ENCODE measurements at regions not wholly inside any gene's neighbourhood (a gene's known extent, or its start where the extent isn't known, plus 50 kb on each side); places are given as distances from the start of the nearest gene placed in this dataset.
"Not testable (repeated sequence)": the region's sequence is repeated elsewhere in the genome, so short reads cannot be mapped to it uniquely, and the experiment has no call there.

DNA sequence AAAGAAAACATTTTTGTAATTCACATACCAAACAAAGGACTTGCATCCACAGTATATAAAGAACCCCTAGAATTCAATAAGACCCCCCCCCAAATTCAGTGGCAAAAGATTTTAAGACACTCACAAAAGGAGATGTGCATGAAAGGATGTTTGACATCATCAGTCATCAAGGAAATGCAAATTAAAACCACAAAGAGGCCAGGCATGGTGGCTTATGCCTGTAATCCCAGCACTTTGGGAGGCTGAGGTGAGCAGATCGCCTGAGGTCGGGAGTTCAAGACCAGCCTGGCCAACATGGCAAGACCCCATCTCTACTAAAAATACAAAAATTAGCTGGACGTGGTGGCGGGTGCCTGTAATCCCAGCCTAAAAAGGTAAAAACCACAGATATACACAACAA is 61.3 kb downstream of the AIPL1 start:
- ATAC-seq; H3K4me1 Mint-ChIP-seq; H3K27ac Mint-ChIP-seq; H3K36me3 Mint-ChIP-seq (ENCODE audit: low read depth); DNase-seq; H3K9me3 ChIP-seq (ENCODE audit: control insufficient read depth, low read length, poor library complexity, severe bottlenecking); H3K4me3 Mint-ChIP-seq: not testable (repeated sequence)
- peaks cover 35% of the 10 kb centered on the region for H3K27me3 Mint-ChIP-seq

- DNase-seq (no peak), ATAC-seq (no peak)
- Mint-ChIP-seq H3K36me3 (ENCODE audit: low read depth) (no peaks in the 10 kb centered on the region), H3K4me1 (no peaks in the 10 kb centered on the region), H3K27me3 (peaks cover 69% of the 10 kb centered on the region), H3K27ac (no peak overlapping the region), H3K4me3 (no peak overlapping the region)
- no peaks in the 10 kb centered on the region for H3K9me3 ChIP-seq (ENCODE audit: control insufficient read depth, low read length, poor library complexity, severe bottlenecking)
These were observed 68.7 kb downstream of the AIPL1 start for GRCh38 chr17:6366221-6366666.

DNA sequence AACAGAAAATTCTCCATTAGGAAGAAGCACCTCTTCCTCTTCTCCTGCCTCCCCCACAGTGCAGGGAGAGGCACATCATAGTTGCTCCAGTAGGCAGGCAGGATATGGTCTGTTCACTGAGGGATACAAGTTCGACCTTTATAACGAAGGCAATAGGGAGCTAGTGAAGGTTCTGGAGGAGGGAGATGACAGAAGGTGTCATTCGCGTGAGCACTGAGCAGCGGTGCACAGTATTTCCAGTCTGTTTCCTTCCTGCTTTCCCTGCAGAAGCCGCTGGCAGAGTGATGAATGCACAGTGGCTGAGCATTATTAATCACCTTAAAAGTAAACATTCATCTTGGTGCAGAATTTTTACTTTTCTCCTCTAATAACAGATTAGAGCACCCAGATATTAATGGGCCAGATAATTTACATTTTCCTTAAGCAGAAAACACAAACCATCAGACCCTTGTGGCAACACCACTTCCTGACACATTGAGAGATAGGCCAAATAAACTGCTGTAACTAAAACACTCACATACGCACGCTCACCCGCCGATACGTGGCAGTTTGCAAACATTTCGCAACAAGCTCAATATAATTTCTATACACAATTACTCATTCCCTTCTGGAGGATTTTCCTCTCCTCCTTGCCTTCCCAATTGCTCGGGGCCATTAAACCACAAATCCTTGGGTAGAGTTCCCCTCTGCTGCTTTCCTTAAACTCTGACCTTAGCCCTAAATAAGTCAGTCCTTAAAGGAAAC is 69.5 kb downstream of the AIPL1 start:
- peaks cover 70% of the 10 kb centered on the region for H3K27me3 Mint-ChIP-seq

GRCh38 chr17:6361733-6362132 is 73.2 kb downstream of the AIPL1 start:
- DNase-seq = no peak
- Mint-ChIP-seq H3K4me3 (no peak overlapping the region), H3K36me3 (ENCODE audit: low read depth) (no peaks in the 10 kb centered on the region)

More for the DNA sequence above, 69.5 kb downstream of the AIPL1 start:
- Mint-ChIP-seq H3K4me1 (no peaks in the 10 kb centered on the region), H3K4me3 (no peak overlapping the region), H3K27ac (no peak overlapping the region), H3K36me3 (ENCODE audit: low read depth) (no peaks in the 10 kb centered on the region)
- no peak for DNase-seq
- H3K9me3 ChIP-seq (ENCODE audit: control insufficient read depth, low read length, poor library complexity, severe bottlenecking) = no peaks in the 10 kb centered on the region
- ATAC-seq = no peak

GRCh38 chr17:6358131-6358530 is 76.8 kb downstream of the AIPL1 start:
- H3K4me1 Mint-ChIP-seq = no peaks in the 10 kb centered on the region
- DNase-seq (no peak), ATAC-seq (no peak)
- H3K27me3 Mint-ChIP-seq = peaks cover 65% of the 10 kb centered on the region
- H3K36me3 Mint-ChIP-seq (ENCODE audit: low read depth) = no peaks in the 10 kb centered on the region
- no peaks in the 10 kb centered on the region for H3K9me3 ChIP-seq (ENCODE audit: control insufficient read depth, low read length, poor library complexity, severe bottlenecking)
- no peak overlapping the region for H3K4me3 Mint-ChIP-seq
- no peak overlapping the region for H3K27ac Mint-ChIP-seq

More at GRCh38 chr17:6361733-6362132, 73.2 kb downstream of the AIPL1 start:
- H3K27ac Mint-ChIP-seq = no peak overlapping the region
- peaks cover 69% of the 10 kb centered on the region for H3K27me3 Mint-ChIP-seq
- no peak for ATAC-seq
- no peaks in the 10 kb centered on the region for H3K4me1 Mint-ChIP-seq
- H3K9me3 ChIP-seq (ENCODE audit: control insufficient read depth, low read length, poor library complexity, severe bottlenecking) = no peaks in the 10 kb centered on the region

DNA sequence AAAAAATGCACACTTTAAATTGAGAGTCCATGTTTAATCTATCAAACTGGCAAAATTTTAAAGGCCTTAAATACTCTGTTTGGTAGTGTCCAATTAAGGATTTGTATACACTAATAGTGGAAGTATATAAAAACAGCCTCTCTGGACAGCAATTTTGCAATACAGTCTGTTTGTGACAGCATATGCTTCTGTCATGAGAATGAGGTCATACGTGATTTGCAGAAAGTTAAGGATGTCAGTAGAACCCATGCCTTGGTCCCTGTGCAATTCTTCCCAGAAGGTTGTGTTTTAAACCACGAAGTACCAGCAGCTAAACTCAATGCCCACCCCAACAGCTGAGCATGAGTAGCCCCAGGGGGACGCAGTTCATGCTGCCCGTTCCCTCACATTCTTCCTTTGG is 78.4 kb downstream of the AIPL1 start:
- Mint-ChIP-seq H3K27me3 (peaks cover 64% of the 10 kb centered on the region), H3K36me3 (ENCODE audit: low read depth) (no peaks in the 10 kb centered on the region), H3K4me1 (no peaks in the 10 kb centered on the region), H3K27ac (no peak overlapping the region), H3K4me3 (no peak overlapping the region)
- H3K9me3 ChIP-seq (ENCODE audit: control insufficient read depth, low read length, poor library complexity, severe bottlenecking) = no peaks in the 10 kb centered on the region
- ATAC-seq (no peak), DNase-seq (no peak)

DNA sequence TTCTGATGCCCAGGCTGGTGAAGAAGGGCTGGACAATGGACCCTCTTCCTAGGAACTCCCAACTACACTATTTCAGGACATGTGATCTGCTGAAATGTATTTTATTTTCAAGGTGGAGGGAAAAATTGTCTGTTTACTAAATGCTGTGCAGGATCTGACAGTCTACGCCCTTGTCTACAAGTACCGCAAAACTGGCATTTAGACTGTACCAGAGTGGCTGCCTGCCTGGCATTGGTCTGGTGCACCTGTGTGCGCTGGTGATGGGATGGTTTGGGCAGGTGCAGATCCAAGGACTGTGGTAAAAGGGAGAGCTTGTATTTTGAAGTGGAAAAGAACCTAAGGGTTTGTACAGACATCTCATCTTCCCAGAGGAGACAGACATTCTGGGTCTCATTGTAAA is 79.7 kb downstream of the AIPL1 start:
- Mint-ChIP-seq H3K27me3 (peaks cover 66% of the 10 kb centered on the region), H3K4me3 (no peak overlapping the region), H3K36me3 (ENCODE audit: low read depth) (no peaks in the 10 kb centered on the region), H3K4me1 (no peaks in the 10 kb centered on the region), H3K27ac (no peak overlapping the region)
- ATAC-seq (no peak), DNase-seq (no peak)
- no peaks in the 10 kb centered on the region for H3K9me3 ChIP-seq (ENCODE audit: control insufficient read depth, low read length, poor library complexity, severe bottlenecking)

DNA sequence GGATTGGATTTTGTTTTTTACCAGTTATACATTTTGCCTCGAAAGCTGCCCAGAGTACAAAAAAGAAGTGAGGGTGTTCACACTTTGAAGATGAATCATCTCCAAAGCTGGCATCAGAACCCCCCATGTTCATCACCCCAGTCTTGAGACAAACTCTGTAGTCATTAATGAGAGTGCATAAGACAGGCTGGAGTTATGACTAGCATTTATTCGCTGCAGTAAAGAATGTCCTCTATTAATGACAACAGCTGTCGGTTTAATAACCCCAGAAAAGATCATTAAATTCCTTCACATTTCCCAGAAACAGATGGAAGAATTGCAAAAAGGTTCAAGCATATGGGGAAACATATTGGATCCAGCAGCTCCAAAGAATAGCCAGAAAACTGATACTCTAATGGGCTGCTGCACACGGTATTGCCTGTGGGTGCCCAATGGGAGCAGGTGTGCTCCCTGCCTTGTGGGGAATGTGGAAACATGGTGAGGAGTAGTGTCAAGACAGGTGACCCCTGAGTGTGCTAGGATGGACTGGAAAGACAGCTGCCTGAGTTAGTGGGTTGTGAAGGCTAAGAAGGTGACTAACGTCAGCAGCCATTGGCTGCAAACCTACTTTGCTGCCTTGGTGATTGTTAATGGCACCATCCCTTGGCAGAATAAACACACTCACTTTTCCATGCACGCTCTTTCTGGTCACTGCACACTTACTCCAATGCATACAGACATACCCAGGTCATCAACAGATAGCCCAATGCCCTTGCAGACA is 81.9 kb downstream of the AIPL1 start:
- Mint-ChIP-seq H3K27ac (no peak overlapping the region), H3K4me1 (no peaks in the 10 kb centered on the region), H3K27me3 (peaks cover 69% of the 10 kb centered on the region), H3K36me3 (ENCODE audit: low read depth) (no peaks in the 10 kb centered on the region), H3K4me3 (no peak overlapping the region)
- no peaks in the 10 kb centered on the region for H3K9me3 ChIP-seq (ENCODE audit: control insufficient read depth, low read length, poor library complexity, severe bottlenecking)
- DNase-seq = no peak
- no peak for ATAC-seq

DNA sequence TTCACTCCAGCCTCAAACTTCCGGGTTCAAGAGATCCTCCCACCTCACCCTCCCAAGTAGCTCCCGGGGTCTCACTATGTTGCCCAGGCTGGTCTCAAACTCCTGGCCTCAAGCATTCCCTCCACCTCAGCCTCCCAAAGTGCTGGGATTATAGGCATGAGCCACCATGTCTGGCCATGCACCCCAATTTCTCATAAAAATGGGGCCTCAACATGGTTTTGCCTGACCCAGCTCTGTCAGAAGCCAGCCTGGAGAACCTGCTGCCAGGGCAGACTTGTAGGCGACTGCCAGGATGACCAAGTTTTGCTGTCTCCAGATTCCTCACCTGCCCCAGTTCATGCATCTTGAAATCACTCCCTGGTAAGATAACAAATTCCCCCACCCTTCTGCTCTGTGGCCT is 82.9 kb downstream of the AIPL1 start:
- H3K36me3 Mint-ChIP-seq (ENCODE audit: low read depth) = no peaks in the 10 kb centered on the region
- H3K4me1 Mint-ChIP-seq = no peaks in the 10 kb centered on the region
- no peak for DNase-seq
- no peak overlapping the region for H3K27ac Mint-ChIP-seq
- no peaks in the 10 kb centered on the region for H3K9me3 ChIP-seq (ENCODE audit: control insufficient read depth, low read length, poor library complexity, severe bottlenecking)
- H3K27me3 Mint-ChIP-seq = peaks cover 76% of the 10 kb centered on the region
- H3K4me3 Mint-ChIP-seq = no peak overlapping the region
- no peak for ATAC-seq

DNA sequence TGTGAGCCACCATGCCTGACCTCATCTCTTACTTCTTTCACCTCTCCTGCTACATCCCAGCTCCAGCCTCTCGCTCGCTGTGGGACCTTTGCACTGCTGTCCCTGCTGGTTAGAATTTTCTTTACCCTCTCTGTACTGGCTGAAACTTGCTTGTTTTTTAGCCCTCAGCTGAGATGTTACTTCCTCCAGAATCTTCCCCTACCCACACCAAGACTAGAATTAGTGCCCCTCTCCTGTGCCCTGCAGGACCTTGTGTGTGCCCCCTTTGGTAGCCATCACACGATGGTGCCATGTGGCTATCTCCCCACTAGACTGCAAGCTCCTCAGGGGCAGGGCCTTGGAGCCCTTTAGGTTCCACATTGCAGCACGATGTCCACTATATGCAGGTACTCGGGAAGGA is 84.1 kb downstream of the AIPL1 start:
- DNase-seq (no peak), ATAC-seq (no peak)
- Mint-ChIP-seq H3K4me1 (no peaks in the 10 kb centered on the region), H3K36me3 (ENCODE audit: low read depth) (no peaks in the 10 kb centered on the region), H3K27me3 (peaks cover 77% of the 10 kb centered on the region), H3K4me3 (no peak overlapping the region), H3K27ac (no peak overlapping the region)
- H3K9me3 ChIP-seq (ENCODE audit: control insufficient read depth, low read length, poor library complexity, severe bottlenecking) = no peaks in the 10 kb centered on the region

DNA sequence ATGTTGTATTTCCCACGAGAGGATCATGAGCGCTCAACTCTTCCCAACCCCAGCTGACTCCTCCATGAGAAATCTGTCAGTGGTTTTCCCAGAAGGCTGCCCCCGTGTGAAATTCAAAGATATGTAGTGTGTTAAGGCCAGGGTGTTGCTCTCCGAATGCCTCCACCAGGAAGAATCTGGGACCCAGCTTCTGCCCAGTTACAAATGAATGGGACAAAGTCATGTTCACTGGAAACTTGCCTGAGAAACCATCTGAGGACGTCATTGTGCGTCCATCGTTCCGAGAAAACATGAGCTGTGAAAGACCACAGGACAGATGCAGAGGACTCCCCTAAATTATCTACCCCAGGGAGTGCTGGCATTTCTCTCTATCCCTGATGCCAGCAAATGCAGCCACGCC is 86.0 kb downstream of the AIPL1 start:
- H3K9me3 ChIP-seq (ENCODE audit: control insufficient read depth, low read length, poor library complexity, severe bottlenecking) = no peaks in the 10 kb centered on the region
- DNase-seq = no peak
- ATAC-seq = no peak
- peaks cover 74% of the 10 kb centered on the region for H3K27me3 Mint-ChIP-seq
- no peak overlapping the region for H3K4me3 Mint-ChIP-seq
- H3K36me3 Mint-ChIP-seq (ENCODE audit: low read depth) = peaks cover 2% of the 10 kb centered on the region
- no peaks in the 10 kb centered on the region for H3K4me1 Mint-ChIP-seq
- no peak overlapping the region for H3K27ac Mint-ChIP-seq

DNA sequence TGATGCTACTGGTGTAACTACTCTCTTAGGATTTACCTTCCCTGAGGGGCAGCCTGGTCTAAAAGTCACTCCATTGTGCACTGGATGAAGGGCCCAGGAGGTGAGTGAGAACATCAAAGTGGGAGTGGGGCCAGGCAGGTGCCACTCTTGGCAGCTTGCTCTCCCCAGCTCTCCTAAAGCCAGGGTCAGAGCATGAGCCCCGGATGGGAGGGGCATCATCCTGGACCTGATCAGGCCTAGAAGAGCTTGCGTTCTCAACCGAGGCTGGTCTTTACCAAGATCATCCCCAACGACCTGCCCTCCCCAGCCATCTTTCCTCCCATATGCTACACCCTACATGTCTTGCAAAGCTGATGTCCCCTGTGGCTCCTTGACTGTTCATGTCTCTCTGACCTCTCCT is 87.1 kb downstream of the AIPL1 start:
- Mint-ChIP-seq H3K4me1 (no peaks in the 10 kb centered on the region), H3K27me3 (peaks cover 71% of the 10 kb centered on the region), H3K27ac (no peak overlapping the region), H3K4me3 (no peak overlapping the region), H3K36me3 (ENCODE audit: low read depth) (peaks cover 2% of the 10 kb centered on the region)
- H3K9me3 ChIP-seq (ENCODE audit: control insufficient read depth, low read length, poor library complexity, severe bottlenecking) = no peaks in the 10 kb centered on the region
- no peak for ATAC-seq
- DNase-seq = no peak

GRCh38 chr17:6346986-6347385 is 87.9 kb downstream of the AIPL1 start:
- no peak for DNase-seq
- no peaks in the 10 kb centered on the region for H3K4me1 Mint-ChIP-seq
- no peak overlapping the region for H3K4me3 Mint-ChIP-seq

More at GRCh38 chr17:6346986-6347385, 87.9 kb downstream of the AIPL1 start:
- H3K9me3 ChIP-seq (ENCODE audit: control insufficient read depth, low read length, poor library complexity, severe bottlenecking) = no peaks in the 10 kb centered on the region
- Mint-ChIP-seq H3K27me3 (peaks cover 64% of the 10 kb centered on the region), H3K27ac (no peak overlapping the region), H3K36me3 (ENCODE audit: low read depth) (peaks cover 2% of the 10 kb centered on the region)
- no peak for ATAC-seq

Measured in T-helper 17 cell (primary cell).